Fibroblast of mammary gland (primary cell): ENCODE measurements at regions not wholly inside any gene's neighbourhood (a gene's known extent, or its start where the extent isn't known, plus 50 kb on each side); places are given as distances from the start of the nearest gene placed in this dataset.

Source experiments
- DNase-seq: peaks from one replicate; pipeline ENCODE4 v3.0.0-alpha.2; 2010; ENCODE audit warnings: low read depth
- H3K4me3 ChIP-seq: 2 replicates; pipeline ENCODE4 v1.5.1; 2011; ENCODE audit warnings: low read depth, mild to moderate bottlenecking, low read length, moderate library complexity; ENCODE audit not compliant: control insufficient read depth
- CTCF ChIP-seq: conservative IDR thresholded peaks from 2 replicates; pipeline ENCODE4 v1.5.1; 2011; ENCODE audit warnings: low read depth, low read length, inconsistent platforms; ENCODE audit not compliant: control insufficient read depth, insufficient read depth

GRCh38 chr14:84749191-84749955, 780.6 kb upstream of the FLRT2 start:
- H3K4me3 ChIP-seq: no peak overlapping the region
- DNase-seq: no peak
- TF ChIP-seq CTCF: no peak

GRCh38 chr14:84750284-84750683, 779.7 kb upstream of the FLRT2 start:
- DNase-seq: no peak
- H3K4me3 ChIP-seq: no peak overlapping the region
- TF ChIP-seq CTCF: no peak

GRCh38 chr14:84750763-84751554, 779.0 kb upstream of the FLRT2 start:
- DNase-seq: peak; percentile 16
- H3K4me3 ChIP-seq: no peak overlapping the region
- no peak for TF ChIP-seq CTCF

DNA sequence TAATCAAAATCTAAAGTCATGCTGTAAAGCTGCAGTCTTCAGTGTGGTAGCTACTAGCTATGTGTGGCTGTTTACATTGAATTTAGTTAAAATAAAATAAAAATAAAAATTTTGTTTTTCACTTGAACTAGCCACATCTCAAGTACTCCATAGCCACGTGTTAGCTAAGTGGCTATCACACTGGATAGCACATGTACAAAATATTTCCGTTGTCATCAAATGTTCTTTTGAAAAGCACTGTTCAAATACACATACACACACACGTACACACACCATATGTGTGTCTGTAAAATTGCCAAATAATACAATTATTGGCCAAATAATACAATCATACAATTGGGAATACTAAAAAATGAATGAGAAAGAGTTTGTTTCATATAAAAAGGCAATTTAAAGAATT, 778.2 kb upstream of the FLRT2 start:
- TF ChIP-seq CTCF: no peak
- DNase-seq: no peak

DNA sequence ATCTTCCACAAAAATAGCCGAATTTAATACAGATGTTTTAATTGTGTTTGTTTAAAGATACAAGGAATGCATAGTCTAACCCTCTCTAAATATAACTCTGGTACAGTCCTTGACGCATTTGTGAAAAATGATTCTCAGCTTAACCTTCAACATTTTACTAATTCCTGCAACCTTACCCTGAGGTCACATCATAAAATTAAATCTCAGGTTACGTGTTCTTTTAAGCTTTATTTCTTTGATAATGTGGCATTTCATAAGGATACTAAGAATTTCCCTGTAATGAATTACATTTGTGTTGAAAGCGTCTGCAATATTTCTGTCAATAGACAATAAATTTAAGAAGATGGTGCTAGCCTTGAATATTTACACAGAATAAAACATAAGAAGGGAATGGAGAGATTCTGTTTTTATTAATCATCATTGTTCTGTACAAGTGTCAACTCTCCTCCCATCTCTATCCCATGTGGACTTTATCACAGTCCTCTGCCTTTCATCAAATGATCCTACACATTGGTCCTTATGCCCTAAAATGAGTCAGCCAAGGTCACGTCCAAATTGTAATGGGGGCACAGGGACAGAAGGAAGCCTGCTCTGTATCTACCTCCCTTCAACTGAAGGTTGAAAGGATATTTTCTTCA, 769.3 kb upstream of the FLRT2 start:
- no peak for TF ChIP-seq CTCF
- no peak overlapping the region for H3K4me3 ChIP-seq
- peak; percentile 1 for DNase-seq

More for the DNA sequence above, 778.2 kb upstream of the FLRT2 start:
- H3K4me3 ChIP-seq: no peak overlapping the region

- H3K4me3 ChIP-seq: no peak overlapping the region
- no peak for DNase-seq
- TF ChIP-seq CTCF: no peak
These were observed 762.5 kb upstream of the FLRT2 start for GRCh38 chr14:84767434-84767833.
